Trophoblast cell (in vitro differentiated cells and primary cell): ENCODE measurements at regions not wholly inside any gene's neighbourhood (a gene's known extent, or its start where the extent isn't known, plus 50 kb on each side); places are given as distances from the start of the nearest gene placed in this dataset.

Source experiments
- DNase-seq, 2 donors: peaks; one replicate each; pipeline ENCODE4 v3.0.0-alpha.2; 2016
- H2AFZ ChIP-seq: 2 replicates; pipeline ENCODE4 v1.6.1; 2013; ENCODE audit warnings: low read length, moderate library complexity, mild to moderate bottlenecking; ENCODE audit not compliant: insufficient read depth, poor library complexity
- H2AK5ac ChIP-seq: 2 replicates; pipeline ENCODE4 v1.6.1; 2013; ENCODE audit warnings: mild to moderate bottlenecking, low read length
- H2BK120ac ChIP-seq: 2 replicates; pipeline ENCODE4 v1.6.1; 2013; ENCODE audit warnings: low read length, mild to moderate bottlenecking, moderate library complexity; ENCODE audit not compliant: insufficient read depth, poor library complexity
- H2BK12ac ChIP-seq: 2 replicates; pipeline ENCODE4 v1.6.1; 2013; ENCODE audit warnings: mild to moderate bottlenecking, low read length, moderate library complexity
- H2BK5ac ChIP-seq: 2 replicates; pipeline ENCODE4 v1.6.1; 2013; ENCODE audit warnings: low read length, low read depth, moderate library complexity, mild to moderate bottlenecking; ENCODE audit not compliant: poor library complexity
- H3K14ac ChIP-seq: 2 replicates; pipeline ENCODE4 v1.6.1; 2013; ENCODE audit warnings: mild to moderate bottlenecking, low read length
- H3K18ac ChIP-seq: 2 replicates; pipeline ENCODE4 v1.6.1; 2013; ENCODE audit warnings: mild to moderate bottlenecking, low read length
- H3K23ac ChIP-seq: 2 replicates; pipeline ENCODE4 v1.6.1; 2013; ENCODE audit warnings: low read length
- H3K27ac ChIP-seq: 2 replicates; pipeline ENCODE4 v1.5.1; 2013; ENCODE audit warnings: low read depth, mild to moderate bottlenecking, inconsistent platforms, low read length, moderate library complexity
- H3K27me3 ChIP-seq: 2 replicates; pipeline ENCODE4 v1.6.1; 2013; ENCODE audit warnings: inconsistent platforms, mild to moderate bottlenecking, low read length, moderate library complexity; ENCODE audit not compliant: insufficient read depth
- H3K36me3 ChIP-seq, 2 experiments: 1 replicate in 1 of 2; 2 replicates in 1 of 2; pipeline ENCODE4 v1.6.1; 2013; ENCODE audit warnings: low read length in 2 of 2, mild to moderate bottlenecking in 2 of 2, moderate library complexity in 1 of 2; ENCODE audit not compliant: insufficient read depth in 2 of 2, control insufficient read depth in 1 of 2
- H3K4ac ChIP-seq: 2 replicates; pipeline ENCODE4 v1.6.1; 2013; ENCODE audit warnings: low read depth, mild to moderate bottlenecking, low read length, moderate library complexity
- H3K4me1 ChIP-seq, 2 experiments: 1 replicate in 1 of 2; 2 replicates in 1 of 2; pipeline ENCODE4 v1.6.1; 2013; ENCODE audit warnings: low read length in 2 of 2, mild to moderate bottlenecking in 2 of 2, moderate library complexity in 1 of 2; ENCODE audit not compliant: insufficient read depth in 2 of 2, control insufficient read depth in 1 of 2
- H3K4me2 ChIP-seq: 2 replicates; pipeline ENCODE4 v1.6.1; 2013; ENCODE audit warnings: inconsistent platforms, mild to moderate bottlenecking, low read length, moderate library complexity
- H3K4me3 ChIP-seq: 2 replicates; pipeline ENCODE4 v1.5.1; 2013; ENCODE audit warnings: mild to moderate bottlenecking, low read depth, low read length, inconsistent platforms
- H3K79me1 ChIP-seq: one replicate; pipeline ENCODE4 v1.6.1; 2013; ENCODE audit warnings: low read length
- H3K79me2 ChIP-seq: 2 replicates; pipeline ENCODE4 v1.6.1; 2013; ENCODE audit warnings: low read length, mild to moderate bottlenecking; ENCODE audit not compliant: control insufficient read depth, insufficient read depth, poor library complexity
- H3K9ac ChIP-seq: 2 replicates; pipeline ENCODE4 v1.6.1; 2013; ENCODE audit warnings: mild to moderate bottlenecking, low read length
- H3K9me3 ChIP-seq: 2 replicates; pipeline ENCODE4 v1.6.1; 2013; ENCODE audit warnings: low read depth, mild to moderate bottlenecking, control low read depth, inconsistent platforms, low read length; ENCODE audit not compliant: insufficient read depth
- H4K12ac ChIP-seq: 2 replicates; pipeline ENCODE4 v1.6.1; 2013; ENCODE audit warnings: low read depth, mild to moderate bottlenecking, low read length, moderate library complexity
- H4K8ac ChIP-seq: 2 replicates; pipeline ENCODE4 v1.6.1; 2013; ENCODE audit warnings: low read depth, mild to moderate bottlenecking, low read length, moderate library complexity
- H4K91ac ChIP-seq: one replicate; pipeline ENCODE4 v1.6.1; 2013; ENCODE audit warnings: low read depth, mild to moderate bottlenecking, low read length, moderate library complexity
- WGBS: extraction: QIAGEN DNeasy Blood & Tissue Kit; methylation state at CpG from one replicate; pipeline ENCODE4 v1.1.7; 2013; ENCODE audit warnings: missing lambda C conversion rate; ENCODE audit not compliant: insufficient read length, insufficient coverage; ENCODE audit errors: extremely low coverage; 5-methylcytosine and 5-hydroxymethylcytosine counted together

DNA sequence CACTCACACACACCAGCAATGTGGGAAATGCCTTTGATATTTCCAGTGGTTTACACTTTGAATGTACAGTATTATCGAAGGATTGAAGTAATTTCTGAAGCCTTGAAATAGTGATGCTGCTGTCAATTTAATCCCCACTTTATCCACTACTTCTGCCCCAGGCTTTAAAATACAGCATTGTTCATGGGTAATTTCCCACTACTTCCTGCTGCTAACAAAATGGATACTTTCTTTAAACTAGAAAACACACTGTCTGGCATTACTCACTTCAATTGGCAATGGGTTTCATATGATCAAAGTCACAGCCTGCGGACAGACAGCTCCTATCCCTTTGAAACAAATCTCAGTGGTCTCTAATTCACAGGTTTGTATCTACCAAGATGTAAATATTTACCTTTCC, 292.2 kb downstream of the CDH11 start:
- no peak overlapping the region for H3K4ac ChIP-seq
- H2BK12ac ChIP-seq: no peak overlapping the region
- H3K27me3 ChIP-seq: no peaks in the 10 kb centered on the region
- H3K23ac ChIP-seq: no peak overlapping the region
- no peak overlapping the region for H3K4me2 ChIP-seq
- no peak for DNase-seq
- H3K36me3 ChIP-seq: no peaks in the 10 kb centered on the region
- no peaks in the 10 kb centered on the region for H3K79me2 ChIP-seq
- H3K9ac ChIP-seq: no peak overlapping the region
- H3K14ac ChIP-seq: no peak overlapping the region
- H3K9me3 ChIP-seq: peaks cover 6% of the 10 kb centered on the region
- no peaks in the 10 kb centered on the region for H3K4me1 ChIP-seq
- H3K27ac ChIP-seq: no peak overlapping the region
- H2AK5ac ChIP-seq: no peak overlapping the region
- H4K8ac ChIP-seq: no peak overlapping the region
- H4K91ac ChIP-seq: no peak overlapping the region
- no peak overlapping the region for H3K4me3 ChIP-seq
- H3K18ac ChIP-seq: no peak overlapping the region
- no peaks in the 10 kb centered on the region for H3K79me1 ChIP-seq
- no CpG with 5 or more reads among the region's 2 CpGs for WGBS
- H2BK120ac ChIP-seq: no peak overlapping the region
- H4K12ac ChIP-seq: no peak overlapping the region
- H2BK5ac ChIP-seq: no peak overlapping the region
- no peak overlapping the region for H2AFZ ChIP-seq

GRCh38 chr16:64826374-64826773, 295.5 kb downstream of the CDH11 start:
- WGBS: no CpG with 5 or more reads among the region's 2 CpGs

DNA sequence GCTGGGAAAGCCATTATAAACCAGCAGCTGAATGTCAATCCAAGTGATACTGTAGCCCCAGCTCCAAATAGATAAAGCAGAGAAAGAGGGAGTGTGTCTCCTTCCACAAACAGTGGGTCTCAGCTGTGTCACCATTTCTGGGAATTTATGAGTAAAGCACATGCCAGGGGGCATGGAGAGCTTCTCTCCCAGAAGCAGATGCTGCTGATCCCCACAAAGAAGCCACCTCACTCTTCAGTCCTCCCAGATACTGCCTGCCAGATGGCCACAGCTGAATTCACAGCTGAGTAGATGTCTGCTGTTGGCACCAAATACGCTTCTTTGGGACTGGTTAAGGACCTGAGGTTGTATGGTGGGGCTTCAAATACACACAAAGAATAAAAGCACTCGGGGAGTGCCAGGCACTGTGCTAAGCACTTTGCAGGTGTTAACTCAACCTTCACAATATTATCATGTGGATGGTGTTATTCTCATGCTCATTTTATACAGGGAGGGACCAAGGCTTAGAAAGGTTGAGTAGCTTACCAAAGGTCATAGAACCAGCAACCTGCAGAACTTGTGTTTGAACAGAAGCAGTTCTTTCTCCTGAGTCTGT, 298.3 kb downstream of the CDH11 start:
- Histone ChIP-seq H4K12ac (no peak overlapping the region), H3K27ac (no peak overlapping the region), H3K27me3 (no peaks in the 10 kb centered on the region), H4K91ac (no peak overlapping the region), H2BK5ac (no peak overlapping the region), H3K23ac (no peak overlapping the region), H3K79me1 (no peaks in the 10 kb centered on the region), H2BK120ac (no peak overlapping the region), H3K36me3 (no peaks in the 10 kb centered on the region), H2AFZ (no peak overlapping the region), H3K4me1 (no peaks in the 10 kb centered on the region), H3K9ac (no peak overlapping the region), H3K79me2 (no peaks in the 10 kb centered on the region), H3K4me3 (no peak overlapping the region), H3K18ac (no peak overlapping the region), H3K14ac (no peak overlapping the region), H2AK5ac (no peak overlapping the region), H2BK12ac (no peak overlapping the region), H4K8ac (no peak overlapping the region), H3K4ac (no peak overlapping the region), H3K9me3 (no peaks in the 10 kb centered on the region), H3K4me2 (no peak overlapping the region)
- no peak for DNase-seq
- WGBS: no CpG with 5 or more reads among the region's 2 CpGs

More at GRCh38 chr16:64826374-64826773, 295.5 kb downstream of the CDH11 start:
- Histone ChIP-seq H3K27ac (no peak overlapping the region), H2AFZ (no peak overlapping the region), H3K14ac (no peak overlapping the region), H3K27me3 (no peaks in the 10 kb centered on the region), H3K23ac (no peak overlapping the region), H4K12ac (no peak overlapping the region), H3K36me3 (no peaks in the 10 kb centered on the region), H2BK5ac (no peak overlapping the region), H3K18ac (no peak overlapping the region), H3K79me1 (no peaks in the 10 kb centered on the region), H3K79me2 (no peaks in the 10 kb centered on the region), H3K9me3 (no peaks in the 10 kb centered on the region), H3K4me2 (no peak overlapping the region), H2AK5ac (no peak overlapping the region), H3K9ac (no peak overlapping the region), H2BK12ac (no peak overlapping the region), H4K8ac (no peak overlapping the region), H3K4me1 (no peaks in the 10 kb centered on the region), H3K4ac (no peak overlapping the region), H2BK120ac (no peak overlapping the region), H4K91ac (no peak overlapping the region), H3K4me3 (no peak overlapping the region)
- no peak for DNase-seq

DNA sequence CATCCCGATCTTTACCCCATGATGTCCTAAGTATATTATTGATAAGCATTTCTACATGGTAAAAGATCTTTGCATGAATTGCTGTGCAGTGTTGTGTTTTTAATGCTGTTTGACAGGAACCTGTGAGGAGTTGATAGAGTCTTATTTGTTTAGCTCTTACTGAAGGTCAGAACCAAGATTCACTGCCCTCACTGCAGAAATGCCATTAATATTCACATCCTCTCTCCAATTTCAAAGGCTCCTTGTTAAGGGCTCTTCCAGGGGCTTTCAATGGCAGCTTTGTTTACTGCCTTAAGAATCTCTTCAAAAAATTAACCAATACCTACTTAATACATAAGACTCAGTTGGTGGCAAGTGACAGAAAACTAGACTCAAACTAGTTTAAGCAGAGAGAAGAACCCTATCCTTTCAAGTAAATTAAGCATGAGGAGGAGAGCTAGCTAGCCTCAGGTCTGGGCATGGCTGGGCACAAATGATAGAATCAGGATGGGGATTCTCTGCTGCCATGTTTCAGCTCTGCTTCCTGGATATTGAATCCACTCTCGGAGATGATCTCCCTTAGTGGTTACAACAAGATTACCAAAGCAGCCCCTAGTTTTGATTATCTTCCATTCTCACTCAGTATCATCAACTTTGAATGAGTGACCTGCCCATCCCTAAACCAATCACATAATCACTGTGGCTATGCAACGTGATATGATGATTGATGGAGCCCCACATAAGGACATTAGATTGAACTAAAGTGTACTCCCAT, 311.8 kb downstream of the CDH11 start:
- no peak overlapping the region for H3K27ac ChIP-seq

More for the DNA sequence above, 311.8 kb downstream of the CDH11 start:
- no peak overlapping the region for H2AK5ac ChIP-seq
- H3K4me3 ChIP-seq: no peak overlapping the region
- H2BK12ac ChIP-seq: no peak overlapping the region
- no peak overlapping the region for H3K14ac ChIP-seq
- H3K79me1 ChIP-seq: no peaks in the 10 kb centered on the region
- no peak overlapping the region for H3K4ac ChIP-seq
- H2BK5ac ChIP-seq: no peak overlapping the region
- no peaks in the 10 kb centered on the region for H3K9me3 ChIP-seq
- WGBS: no CpG with 5 or more reads among the region's 3 CpGs
- H4K8ac ChIP-seq: no peak overlapping the region
- H3K27me3 ChIP-seq: no peaks in the 10 kb centered on the region
- no peak overlapping the region for H4K91ac ChIP-seq
- H3K4me1 ChIP-seq: no peaks in the 10 kb centered on the region
- no peak overlapping the region for H3K18ac ChIP-seq
- no peak overlapping the region for H2AFZ ChIP-seq
- H3K36me3 ChIP-seq: no peaks in the 10 kb centered on the region
- no peak overlapping the region for H4K12ac ChIP-seq
- H3K9ac ChIP-seq: no peak overlapping the region
- H3K23ac ChIP-seq: no peak overlapping the region
- no peak for DNase-seq
- H2BK120ac ChIP-seq: no peak overlapping the region
- H3K4me2 ChIP-seq: no peak overlapping the region
- H3K79me2 ChIP-seq: no peaks in the 10 kb centered on the region
